ENCODE measurements at regions not wholly inside any gene's neighbourhood (a gene's known extent, or its start where the extent isn't known, plus 50 kb on each side); places are given as distances from the start of the nearest gene placed in this dataset.

GRCh38 chr4:13196721-13197120 lies 287.4 kb downstream of the RAB28 start:
- no peak for TF ChIP-seq CTCF (IDR thresholded peaks at IDR 0.05)
- intact Hi-C loops (cut with DNase I), result no loop called here
- H3K27ac ChIP-seq, result peak overlapping the region in 3 of 10 donors; percentile 25 to 57 (median 39)
- H3K4me3 ChIP-seq, result no peak overlapping the region
- 54 to 74% methylated on average over 4 of the region's 4 CpGs for WGBS, 2 donors
- peaks cover 0 to 6% (median 0%) of the 10 kb centered on the region in 11 donors for H3K9me3 ChIP-seq
- ATAC-seq (peak; percentile 72 to 98 (median 90)), DNase-seq (peak; percentile 34 to 44)
- no peaks in the 10 kb centered on the region for H3K27me3 ChIP-seq
- no peaks in the 10 kb centered on the region for H3K36me3 ChIP-seq
- peaks cover 0 to 12% (median 0%) of the 10 kb centered on the region in 9 donors for H3K4me1 ChIP-seq

GRCh38 chr4:13193662-13194061 lies 290.5 kb downstream of the RAB28 start:
- Histone ChIP-seq H3K9me3 (peaks cover 0 to 6% (median 0%) of the 10 kb centered on the region in 11 donors), H3K27me3 (no peaks in the 10 kb centered on the region), H3K36me3 (no peaks in the 10 kb centered on the region), H3K4me1 (peaks cover 0 to 12% (median 0%) of the 10 kb centered on the region in 9 donors), H3K4me3 (no peak overlapping the region), H3K27ac (no peak overlapping the region)
- no peak for TF ChIP-seq CTCF (IDR thresholded peaks at IDR 0.05)
- DNase-seq, result no peak
- ATAC-seq, result no peak
- 90% methylated on average over 7 of the region's 7 CpGs for WGBS, 2 donors
- intact Hi-C loops (cut with DNase I), result no loop called here

GRCh38 chr4:13190093-13190721 lies 293.9 kb downstream of the RAB28 start:
- DNase-seq (no peak), ATAC-seq (no peak)
- Histone ChIP-seq H3K27ac (no peak overlapping the region), H3K4me3 (no peak overlapping the region), H3K9me3 (peaks cover 0 to 12% (median 0%) of the 10 kb centered on the region in 11 donors), H3K4me1 (peaks cover 0 to 3% (median 0%) of the 10 kb centered on the region in 9 donors), H3K27me3 (no peaks in the 10 kb centered on the region), H3K36me3 (no peaks in the 10 kb centered on the region)
- intact Hi-C loops (cut with DNase I), result no loop called here
- 72 to 83% methylated on average over 6 of the region's 6 CpGs for WGBS, 2 donors
- TF ChIP-seq CTCF (IDR thresholded peaks at IDR 0.05), result no peak

- intact Hi-C loops (cut with DNase I), result no loop called here
- Histone ChIP-seq H3K4me1 (peaks cover 0 to 5% (median 0%) of the 10 kb centered on the region in 9 donors), H3K27me3 (no peaks in the 10 kb centered on the region), H3K27ac (no peak overlapping the region), H3K36me3 (no peaks in the 10 kb centered on the region), H3K9me3 (peaks cover 0 to 13% (median 5%) of the 10 kb centered on the region in 11 donors), H3K4me3 (no peak overlapping the region)
- WGBS, 2 donors, result 76 to 98% methylated on average over 2 of the region's 2 CpGs
- ATAC-seq (no peak), DNase-seq (no peak)
- no peak for TF ChIP-seq CTCF (IDR thresholded peaks at IDR 0.05)
These were observed 299.9 kb downstream of the RAB28 start for GRCh38 chr4:13184199-13184598.
